IMR-90 (cell line): ENCODE measurements at regions not wholly inside any gene's neighbourhood (a gene's known extent, or its start where the extent isn't known, plus 50 kb on each side); places are given as distances from the start of the nearest gene placed in this dataset.

Source experiments
- ATAC-seq: fragments of 200-7000 bp; cut with Tn5 transposase; 2 replicates; pipeline ENCODE4 v1.9.1; 2020; ENCODE audit warnings: low read depth, mild to moderate bottlenecking, moderate library complexity
- BruUV-seq: library from RNA; stranded (reverse); fragments of 400-500 nt; replicated peaks from 2 replicates; lab custom pipeline; 2021; lab: Mats Ljungman, UMichigan
- CTCF ChIA-PET: fragments of 300-600 bp; formaldehyde crosslinking; extraction: SDS; loops from one replicate; lab custom pipeline; 2021; ENCODE audit warnings: antibody characterized with exemption; lab: Yijun Ruan, JAX
- POLR2A ChIA-PET: fragments of 300-600 bp; sonication (Branson Sonifier 250); formaldehyde crosslinking; loops from one replicate; lab custom pipeline; 2022; ENCODE audit warnings: antibody characterized with exemption; ENCODE audit not compliant: unreplicated experiment; lab: Charles Lee
- DNase-seq: peaks from one replicate; pipeline ENCODE4 v3.0.0; 2013
- H2AFZ ChIP-seq: replicated peaks from 2 replicates; pipeline ENCODE3; 2013; ENCODE audit warnings: low read length, mild to moderate bottlenecking; ENCODE audit not compliant: poor library complexity
- H2AK5ac ChIP-seq: 2 replicates; pipeline ENCODE4 v1.6.1; 2013; ENCODE audit warnings: low read depth, low read length, inconsistent platforms
- H2AK9ac ChIP-seq: replicated peaks from 2 replicates; pipeline ENCODE3; 2013; ENCODE audit warnings: mild to moderate bottlenecking, low read depth, low read length, moderate library complexity; ENCODE audit not compliant: poor library complexity
- H2BK120ac ChIP-seq: 2 replicates; pipeline ENCODE4 v1.6.1; 2013; ENCODE audit warnings: low read depth, low read length, inconsistent platforms
- H2BK15ac ChIP-seq: 3 replicates; pipeline ENCODE4 v1.6.1; 2013; ENCODE audit warnings: low read depth, low read length, inconsistent platforms
- H2BK20ac ChIP-seq: 2 replicates; pipeline ENCODE4 v1.6.1; 2013; ENCODE audit warnings: low read depth, mild to moderate bottlenecking, inconsistent platforms, low read length, moderate library complexity
- H2BK5ac ChIP-seq: 2 replicates; pipeline ENCODE4 v1.6.1; 2013; ENCODE audit warnings: mild to moderate bottlenecking, low read depth, low read length, inconsistent platforms; ENCODE audit not compliant: poor library complexity, severe bottlenecking
- H3K14ac ChIP-seq: replicated peaks from 2 replicates; pipeline ENCODE4 v1.6.1; 2013; ENCODE audit warnings: low read depth, low read length, inconsistent platforms
- H3K18ac ChIP-seq: 2 replicates; pipeline ENCODE4 v1.6.1; 2013; ENCODE audit warnings: low read depth, low read length, control low read depth
- H3K23ac ChIP-seq: 2 replicates; pipeline ENCODE4 v1.6.1; 2013; ENCODE audit warnings: low read depth, low read length, inconsistent platforms
- H3K27ac ChIP-seq: 2 replicates; pipeline ENCODE4 v1.5.1; 2013; ENCODE audit warnings: mild to moderate bottlenecking, control low read depth, low read length; ENCODE audit not compliant: insufficient read depth
- H3K27me3 ChIP-seq: 2 replicates; pipeline ENCODE4 v1.6.1; 2013; ENCODE audit warnings: low read length; ENCODE audit not compliant: control insufficient read depth, insufficient read depth
- H3K36me3 ChIP-seq: 2 replicates; pipeline ENCODE4 v1.6.1; 2013; ENCODE audit warnings: low read length, mixed read lengths; ENCODE audit not compliant: control insufficient read depth, insufficient read depth
- H3K4ac ChIP-seq: 2 replicates; pipeline ENCODE4 v1.6.1; 2013; ENCODE audit warnings: low read depth, low read length, inconsistent platforms
- H3K4me1 ChIP-seq: 2 replicates; pipeline ENCODE4 v1.6.1; 2013; ENCODE audit warnings: low read length, mixed read lengths; ENCODE audit not compliant: control insufficient read depth, insufficient read depth
- H3K4me2 ChIP-seq: 2 replicates; pipeline ENCODE4 v1.6.1; 2013; ENCODE audit warnings: low read depth, mild to moderate bottlenecking, control low read depth, low read length, moderate library complexity
- H3K4me3 ChIP-seq: 2 replicates; pipeline ENCODE4 v1.5.1; 2013; ENCODE audit warnings: low read depth, mild to moderate bottlenecking, control low read depth, low read length, moderate library complexity; ENCODE audit not compliant: insufficient read depth
- H3K56ac ChIP-seq: 2 replicates; pipeline ENCODE4 v1.6.1; 2013; ENCODE audit warnings: low read length, inconsistent platforms; ENCODE audit not compliant: insufficient read depth; ENCODE audit errors: extremely low read depth
- H3K79me1 ChIP-seq, 2 experiments: 2 replicates each; pipeline ENCODE4 v1.6.1; 2013; ENCODE audit warnings: low read length in 2 of 2, inconsistent platforms in 1 of 2, low read depth in 1 of 2
- H3K9ac ChIP-seq: 2 replicates; pipeline ENCODE4 v1.6.1; 2013; ENCODE audit warnings: low read depth, low read length, control low read depth
- H3K9me1 ChIP-seq: 2 replicates; pipeline ENCODE4 v1.6.1; 2013; ENCODE audit warnings: low read length, inconsistent platforms; ENCODE audit not compliant: insufficient read depth
- H3K9me3 ChIP-seq: 2 replicates; pipeline ENCODE4 v1.6.1; 2013; ENCODE audit warnings: low read length; ENCODE audit not compliant: control insufficient read depth, insufficient read depth
- H4K20me1 ChIP-seq: 2 replicates; pipeline ENCODE4 v1.6.1; 2013; ENCODE audit warnings: low read length, inconsistent platforms; ENCODE audit not compliant: insufficient read depth
- H4K5ac ChIP-seq: 2 replicates; pipeline ENCODE4 v1.6.1; 2013; ENCODE audit warnings: mild to moderate bottlenecking, low read depth, low read length, control low read depth
- H4K8ac ChIP-seq, 2 experiments: 2 replicates each; pipeline ENCODE4 v1.6.1; 2013; ENCODE audit warnings: low read depth in 2 of 2, low read length in 2 of 2, control low read depth in 1 of 2, inconsistent platforms in 1 of 2
- H4K91ac ChIP-seq: 2 replicates; pipeline ENCODE4 v1.6.1; 2013; ENCODE audit warnings: low read depth, low read length, inconsistent platforms; ENCODE audit not compliant: insufficient read depth
- CHD1 ChIP-seq: IDR thresholded peaks from 2 replicates; pipeline ENCODE4 v1.6.1; 2012; ENCODE audit warnings: low read depth, low read length, improper control_type of control experiment
- MAZ ChIP-seq: IDR thresholded peaks from 2 replicates; pipeline ENCODE4 v1.6.1; 2012; ENCODE audit warnings: low read depth, mild to moderate bottlenecking, low read length, improper control_type of control experiment, moderate library complexity, borderline replicate concordance
- MXI1 ChIP-seq: IDR thresholded peaks from 2 replicates; pipeline ENCODE4 v1.6.1; 2012; ENCODE audit warnings: low read depth, mild to moderate bottlenecking, low read length, moderate library complexity, borderline replicate concordance
- NFE2L2 ChIP-seq: fragments of 150-350 bp; IDR thresholded peaks from 2 replicates; pipeline ENCODE4 v1.6.1; 2016; ENCODE audit warnings: low read depth, mild to moderate bottlenecking, low read length
- POLR2A ChIP-seq: IDR thresholded peaks from 2 replicates; pipeline ENCODE4 v1.6.1; 2012; ENCODE audit warnings: mild to moderate bottlenecking, low read depth, low read length
- RFX5 ChIP-seq: IDR thresholded peaks from 2 replicates; pipeline ENCODE4 v1.8.0; 2012; ENCODE audit warnings: low read depth, mild to moderate bottlenecking, low read length, moderate library complexity
- SMC3 ChIP-seq: fragments of 150-350 bp; IDR thresholded peaks from 2 replicates; pipeline ENCODE4 v1.6.1; 2016; ENCODE audit warnings: low read depth, mild to moderate bottlenecking, antibody characterized with exemption, low read length, moderate library complexity
- WGBS, 2 experiments: methylation state at CpG; one replicate each; pipeline versions ENCODE4 v1.1.5 to v1.1.7; 2013; ENCODE audit warnings: missing lambda C conversion rate in 2 of 2; ENCODE audit not compliant: insufficient read length in 1 of 2; ENCODE audit errors: extremely low coverage in 2 of 2; 5-methylcytosine and 5-hydroxymethylcytosine counted together
- dilution Hi-C: fragments of 300-500 bp; cut with HindIII; formaldehyde crosslinking; loops from one replicate; pipeline ENCODE4 v1.14.3; 2018; ENCODE audit warnings: low sequenced_read_pairs; ENCODE audit not compliant: unreplicated experiment
- in situ Hi-C: fragments of 300-500 bp; cut with MboI; formaldehyde crosslinking; loops from 3 replicates; pipeline ENCODE4 v1.14.3; 2019; ENCODE audit warnings: low sequenced_read_pairs, inconsistent platforms, mixed read lengths
- intact Hi-C: fragments of 100-400 bp; cut with micrococcal nuclease; formaldehyde crosslinking; loops from 2 replicates; pipeline ENCODE4 v1.10.0; 2022

GRCh38 chr2:71888751-71889445 lies 258.8 kb downstream of the CYP26B1 start:
- in situ Hi-C loops, result no loop called here

More at GRCh38 chr2:71888751-71889445, 258.8 kb downstream of the CYP26B1 start:
- Histone ChIP-seq H2BK20ac (no peak overlapping the region), H3K36me3 (no peaks in the 10 kb centered on the region), H3K4me1 (peaks cover 3% of the 10 kb centered on the region; the same call in 1 of the 2 replicates), H4K5ac (no peak overlapping the region), H3K14ac (no peak overlapping the region), H3K9me1 (no peaks in the 10 kb centered on the region), H4K20me1 (no peaks in the 10 kb centered on the region), H3K4me2 (no peak overlapping the region), H3K9me3 (peaks cover 9% of the 10 kb centered on the region), H3K27me3 (peaks cover 22% of the 10 kb centered on the region), H2BK15ac (no peak overlapping the region), H2AK5ac (no peak overlapping the region), H3K56ac (no peak overlapping the region), H4K8ac (no peak overlapping the region), H2BK120ac (no peak overlapping the region), H3K79me1 (no peaks in the 10 kb centered on the region), H3K4me3 (no peak overlapping the region), H3K23ac (no peak overlapping the region), H3K9ac (no peak overlapping the region), H2AFZ (no peak overlapping the region), H3K18ac (no peak overlapping the region; the same call in 1 of the 2 replicates), H2BK5ac (no peak overlapping the region), H4K91ac (no peak overlapping the region), H2AK9ac (no peak overlapping the region), H3K4ac (no peak overlapping the region), H3K27ac (no peak overlapping the region)
- no peak for TF ChIP-seq SMC3
- no peak for TF ChIP-seq RFX5
- TF ChIP-seq NFE2L2, result no peak
- no peak for TF ChIP-seq MXI1
- no peak for TF ChIP-seq CHD1
- TF ChIP-seq POLR2A, result no peak
- TF ChIP-seq MAZ, result no peak
- no peak for ATAC-seq
- intact Hi-C loops (no loop called here), dilution Hi-C loops (no loop called here)
- DNase-seq, result peak; percentile 30
- ChIA-PET POLR2A (no interaction called here), CTCF (interaction anchor here (1.3 kb wide), 1 partner anchor 35 kb away, joined by 5 read pairs; no protein-coding TSS in a partner anchor)
- no TSS peak for BruUV-seq
- WGBS, 2 experiments, result no CpG with 5 or more reads among the region's 4 CpGs
